VCaP (cell line): ENCODE measurements at regions not wholly inside any gene's neighbourhood (a gene's known extent, or its start where the extent isn't known, plus 50 kb on each side); places are given as distances from the start of the nearest gene placed in this dataset.

Experiments
- H3K27ac ChIP-seq: fragments of 450-650 bp; 2 replicates; pipeline ENCODE4 v1.5.1; 2017
- TF ChIP-seq, protein P1 (sequence below): fragments of 450-650 bp; conservative IDR thresholded peaks from 2 replicates; pipeline ENCODE4 v1.5.1; 2017; ENCODE audit warnings: mild to moderate bottlenecking, moderate library complexity

DNA sequence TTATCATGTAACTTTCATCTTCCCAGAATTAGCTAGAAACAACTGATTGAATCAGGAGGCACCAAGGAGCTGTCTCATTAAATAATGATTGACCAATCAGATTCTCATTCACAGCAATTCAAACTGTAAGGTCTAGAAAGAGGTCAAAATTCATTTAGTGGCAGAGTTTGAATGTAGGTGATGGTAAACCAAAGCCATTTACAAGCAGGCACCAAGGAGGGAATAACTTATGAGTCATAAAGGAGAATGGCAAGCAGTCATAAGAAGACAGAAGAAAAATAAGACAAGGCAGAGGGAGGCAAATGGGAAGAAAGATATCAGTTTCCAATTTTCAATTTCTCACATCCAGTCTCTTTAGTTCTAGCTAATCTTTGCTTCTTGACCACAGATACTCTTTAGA, 52.9 kb upstream of the DEFB112 start:
- no peak overlapping the region for H3K27ac ChIP-seq
- TF ChIP-seq, protein P1, sequence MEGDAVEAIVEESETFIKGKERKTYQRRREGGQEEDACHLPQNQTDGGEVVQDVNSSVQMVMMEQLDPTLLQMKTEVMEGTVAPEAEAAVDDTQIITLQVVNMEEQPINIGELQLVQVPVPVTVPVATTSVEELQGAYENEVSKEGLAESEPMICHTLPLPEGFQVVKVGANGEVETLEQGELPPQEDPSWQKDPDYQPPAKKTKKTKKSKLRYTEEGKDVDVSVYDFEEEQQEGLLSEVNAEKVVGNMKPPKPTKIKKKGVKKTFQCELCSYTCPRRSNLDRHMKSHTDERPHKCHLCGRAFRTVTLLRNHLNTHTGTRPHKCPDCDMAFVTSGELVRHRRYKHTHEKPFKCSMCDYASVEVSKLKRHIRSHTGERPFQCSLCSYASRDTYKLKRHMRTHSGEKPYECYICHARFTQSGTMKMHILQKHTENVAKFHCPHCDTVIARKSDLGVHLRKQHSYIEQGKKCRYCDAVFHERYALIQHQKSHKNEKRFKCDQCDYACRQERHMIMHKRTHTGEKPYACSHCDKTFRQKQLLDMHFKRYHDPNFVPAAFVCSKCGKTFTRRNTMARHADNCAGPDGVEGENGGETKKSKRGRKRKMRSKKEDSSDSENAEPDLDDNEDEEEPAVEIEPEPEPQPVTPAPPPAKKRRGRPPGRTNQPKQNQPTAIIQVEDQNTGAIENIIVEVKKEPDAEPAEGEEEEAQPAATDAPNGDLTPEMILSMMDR: no peak

DNA sequence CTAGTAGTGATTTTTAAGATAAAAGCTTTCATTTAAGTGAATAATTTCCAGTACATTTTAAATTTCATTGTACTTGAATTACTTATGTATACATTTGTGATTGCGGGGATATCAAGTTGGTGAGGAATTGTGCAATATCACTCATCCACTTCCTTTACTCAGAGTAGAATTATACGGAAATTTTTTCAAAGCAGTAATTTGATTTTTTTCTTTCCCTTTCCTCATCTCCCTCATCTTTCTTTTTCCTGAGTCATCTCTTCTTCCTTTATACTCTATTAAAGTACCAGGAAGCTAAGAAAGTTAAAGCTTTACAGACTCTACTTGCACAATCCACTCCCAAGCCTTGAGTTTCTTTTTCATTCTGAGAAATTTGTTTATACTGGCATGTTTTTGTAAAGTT, 60.9 kb upstream of the DEFB112 start:
- TF ChIP-seq, protein P1: no peak

DNA sequence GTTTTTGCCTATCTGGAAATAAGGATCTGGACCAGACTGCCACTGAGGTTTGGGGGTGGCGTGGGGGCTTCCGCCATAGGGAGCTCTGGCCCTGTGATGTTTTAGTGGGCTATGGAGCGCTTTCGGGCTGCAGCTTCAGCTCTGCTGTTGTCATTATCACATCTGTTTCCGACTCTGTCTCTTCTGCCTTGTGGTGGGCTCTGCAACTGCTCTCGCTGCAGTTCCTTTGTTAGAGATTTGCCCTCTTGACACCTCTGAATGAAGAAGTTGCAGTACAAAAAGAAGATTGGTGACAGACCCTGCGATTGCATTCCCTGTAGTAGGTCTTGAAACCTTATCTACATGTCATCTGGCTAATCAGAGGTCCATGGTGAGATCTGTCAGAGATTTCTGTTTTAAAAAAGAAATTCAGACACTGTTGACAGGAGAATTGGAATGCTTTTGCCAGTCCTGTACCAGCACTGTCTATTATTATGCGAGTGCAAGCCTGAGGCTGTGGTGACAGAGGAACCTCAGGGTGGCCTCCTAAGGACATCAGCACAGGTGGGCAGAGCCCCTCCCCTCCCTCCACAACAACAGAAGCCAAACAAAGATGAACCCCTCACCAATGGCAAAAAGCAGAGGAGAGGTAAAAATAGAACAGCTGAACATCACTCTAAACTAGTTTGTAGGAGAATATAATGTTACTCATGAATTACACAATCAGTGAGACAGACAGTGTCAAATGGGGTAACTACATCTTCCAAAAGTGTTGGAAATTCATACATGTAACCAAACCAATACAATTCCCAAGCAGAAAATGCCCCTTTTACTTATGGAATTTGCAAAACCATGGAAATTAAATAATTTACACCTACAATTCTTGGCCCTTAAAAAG, 63.5 kb upstream of the DEFB112 start:
- H3K27ac ChIP-seq: no peak overlapping the region
- TF ChIP-seq, protein P1: no peak

More for the DNA sequence above, 60.9 kb upstream of the DEFB112 start:
- H3K27ac ChIP-seq: no peak overlapping the region

DNA sequence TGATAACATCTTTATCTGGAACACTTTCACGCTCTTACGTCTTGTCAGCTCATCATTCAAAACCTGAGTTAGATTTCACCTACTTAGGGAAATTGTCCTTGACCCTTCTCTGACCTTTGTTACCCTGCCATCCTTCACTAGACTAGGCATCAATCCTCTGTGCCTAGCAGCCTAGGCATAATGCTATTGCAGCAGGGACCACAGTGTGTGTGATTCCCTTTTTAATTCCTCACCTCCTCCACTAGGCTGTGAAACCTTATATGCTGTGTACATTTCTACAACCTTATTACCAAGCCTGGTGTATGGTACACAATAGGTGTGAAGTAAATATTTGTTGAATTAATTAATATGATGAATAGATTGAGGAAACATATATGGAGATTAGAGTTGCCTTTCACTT, 66.7 kb upstream of the DEFB112 start:
- TF ChIP-seq, protein P1: no peak
- H3K27ac ChIP-seq: no peak overlapping the region

DNA sequence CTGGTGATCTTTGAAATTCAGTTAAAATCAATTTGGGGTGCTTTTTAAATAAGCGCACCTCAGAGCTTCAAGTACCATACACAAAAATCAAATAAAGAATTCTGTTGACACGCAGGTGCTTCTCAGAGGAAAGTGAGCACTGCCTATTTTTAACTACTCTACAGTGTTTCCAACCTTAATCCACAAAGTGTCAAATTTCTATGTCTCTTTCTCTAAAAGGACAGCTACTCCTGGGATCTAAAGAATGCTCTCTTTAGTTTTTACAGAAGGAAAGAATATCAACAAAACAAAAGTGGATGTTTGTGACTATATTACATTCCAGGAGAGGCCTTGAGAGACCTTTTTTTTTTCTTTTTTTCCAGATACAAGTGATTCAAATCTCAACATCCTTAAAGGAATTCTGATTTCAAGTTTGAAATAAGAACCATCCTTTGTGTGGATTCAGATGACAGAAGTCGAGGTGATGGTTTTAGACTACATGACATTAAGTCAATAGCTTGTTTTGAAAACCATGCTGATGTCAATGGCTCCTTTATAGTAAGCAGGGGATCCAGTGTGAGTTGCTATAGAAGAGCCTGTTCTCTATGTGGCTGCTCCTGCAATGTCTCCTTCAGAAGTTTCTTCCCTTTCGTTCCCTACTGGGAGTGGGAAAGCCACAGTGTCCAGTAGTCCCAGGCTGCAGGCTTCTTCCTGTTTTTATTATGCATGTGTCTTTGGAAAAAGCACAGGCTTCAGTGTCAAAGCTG, 67.2 kb upstream of the DEFB112 start:
- TF ChIP-seq, protein P1: no peak
- H3K27ac ChIP-seq: no peak overlapping the region

DNA sequence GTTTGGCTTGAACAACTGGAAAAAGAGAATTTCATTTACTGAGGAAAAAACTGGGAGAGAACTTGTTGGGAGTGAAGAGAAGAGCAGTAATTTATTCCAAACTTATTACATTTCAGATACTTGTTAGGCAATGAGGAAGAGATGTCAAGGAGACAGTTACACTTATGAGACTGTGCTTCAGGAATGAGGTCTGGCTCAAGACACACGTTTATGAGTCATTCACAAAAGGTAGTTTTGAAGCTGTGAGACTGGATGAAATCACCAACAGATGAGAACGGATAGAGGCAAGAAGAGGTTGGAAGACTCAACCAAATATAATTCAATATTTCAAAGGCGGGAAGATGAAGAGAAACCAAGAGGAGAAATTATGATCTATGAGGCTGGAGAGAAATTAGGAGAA, 70.6 kb upstream of the DEFB112 start:
- TF ChIP-seq, protein P1: no peak
- H3K27ac ChIP-seq: no peak overlapping the region

DNA sequence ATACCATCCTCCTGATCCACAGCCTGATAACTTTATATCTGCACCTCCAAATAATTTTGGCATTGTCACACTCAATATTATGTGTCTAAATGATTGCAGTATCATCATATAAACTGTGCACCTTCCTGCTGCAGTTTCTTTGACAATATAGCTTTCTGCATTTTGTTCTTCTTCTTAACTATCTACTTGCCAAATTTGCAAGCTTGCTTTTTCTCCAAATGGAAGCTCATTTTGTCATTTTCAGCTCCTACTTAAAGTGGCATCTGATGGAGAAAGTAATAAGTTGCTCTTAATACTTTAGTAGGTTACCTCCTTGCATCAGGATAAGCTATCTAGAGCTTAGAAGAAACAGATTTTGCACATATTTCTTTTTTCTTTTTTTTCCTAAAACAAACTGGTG, 74.0 kb upstream of the DEFB112 start:
- H3K27ac ChIP-seq: no peak overlapping the region
- TF ChIP-seq, protein P1: no peak
